GM18526 (cell line): ENCODE measurements at regions not wholly inside any gene's neighbourhood (a gene's known extent, or its start where the extent isn't known, plus 50 kb on each side); places are given as distances from the start of the nearest gene placed in this dataset.

Experiments used
- POLR2A ChIP-seq: IDR thresholded peaks from 3 replicates; pipeline ENCODE4 v1.6.1; 2011; ENCODE audit not compliant: insufficient read length; ENCODE audit errors: extremely low read depth

- no peak for TF ChIP-seq POLR2A
Measured at GRCh38 chr16:87138316-87138715, 178.9 kb downstream of the C16orf95 start.

- TF ChIP-seq POLR2A = no peak
Measured at GRCh38 chr16:87138738-87139267, 178.4 kb downstream of the C16orf95 start.

DNA sequence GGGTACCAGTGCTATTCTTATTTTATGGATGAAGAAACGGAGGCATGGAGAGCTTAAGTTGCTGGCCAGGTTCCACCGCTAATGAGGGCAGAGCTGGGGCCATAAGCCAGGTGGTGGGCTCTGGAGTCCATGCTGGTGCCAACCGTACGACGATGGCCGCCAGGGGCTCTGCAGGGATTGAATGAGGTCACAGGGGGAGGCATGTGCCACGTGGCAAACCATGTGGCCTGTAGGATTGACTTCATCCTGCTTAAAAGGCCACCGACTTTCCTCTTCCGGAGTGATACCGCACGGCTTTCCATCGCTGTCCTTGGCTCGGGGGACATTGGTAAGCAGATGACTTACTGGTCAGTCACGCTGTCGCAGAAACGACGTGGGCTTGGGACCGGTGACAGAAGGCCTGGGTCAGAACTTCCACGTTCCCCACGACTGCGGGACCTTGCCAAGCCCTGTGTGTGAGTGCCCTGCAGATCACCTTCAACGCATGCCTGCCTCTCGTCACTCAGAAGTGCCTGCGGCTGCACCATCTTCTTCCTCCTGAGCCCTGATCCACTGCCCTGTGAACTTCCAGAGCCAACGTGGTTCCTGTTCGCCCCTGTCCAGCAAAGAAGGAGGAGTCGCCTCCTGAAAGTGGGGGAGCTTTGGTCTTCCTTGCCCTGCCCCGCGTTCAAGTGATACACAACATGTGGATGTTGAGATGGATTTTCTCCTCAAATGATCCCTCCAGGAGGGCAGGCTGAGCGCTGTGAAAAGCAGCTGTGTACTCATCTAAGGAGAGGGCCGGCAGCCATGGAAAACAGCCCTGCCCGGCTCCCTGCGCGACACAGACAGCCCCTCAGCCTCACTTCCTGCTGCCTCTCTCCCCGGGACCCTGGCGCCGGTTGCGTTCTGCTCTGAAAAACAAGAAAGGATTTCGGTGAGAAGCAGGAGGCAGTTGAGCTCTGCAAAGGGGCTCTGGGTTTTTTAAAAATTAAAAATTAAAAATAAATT is 176.7 kb downstream of the C16orf95 start:
- no peak for TF ChIP-seq POLR2A

GRCh38 chr16:87141402-87141801 is 175.8 kb downstream of the C16orf95 start:
- TF ChIP-seq POLR2A = no peak

DNA sequence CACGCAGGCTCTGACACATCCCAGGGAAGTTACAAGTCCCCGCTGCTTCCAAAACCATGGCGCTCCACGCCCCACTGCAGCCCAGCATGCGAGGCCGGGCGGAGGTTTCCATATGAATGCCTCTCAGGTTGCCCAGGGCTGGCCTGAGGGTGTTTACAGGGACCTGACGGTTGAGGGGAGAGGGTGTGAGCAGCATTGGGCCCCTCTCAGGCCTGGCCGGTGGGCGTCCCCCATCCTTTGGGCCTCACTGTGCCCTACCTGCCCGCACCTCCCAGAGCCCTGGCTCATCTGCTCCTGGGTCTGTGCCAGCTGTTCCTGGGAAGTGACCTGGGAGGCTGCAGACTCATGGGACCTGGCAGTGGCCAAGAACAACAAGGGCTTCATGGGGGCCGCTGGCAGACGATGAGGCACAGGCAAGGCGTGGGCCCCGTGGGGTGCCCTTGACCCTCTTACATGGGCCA is 173.5 kb downstream of the C16orf95 start:
- no peak for TF ChIP-seq POLR2A

DNA sequence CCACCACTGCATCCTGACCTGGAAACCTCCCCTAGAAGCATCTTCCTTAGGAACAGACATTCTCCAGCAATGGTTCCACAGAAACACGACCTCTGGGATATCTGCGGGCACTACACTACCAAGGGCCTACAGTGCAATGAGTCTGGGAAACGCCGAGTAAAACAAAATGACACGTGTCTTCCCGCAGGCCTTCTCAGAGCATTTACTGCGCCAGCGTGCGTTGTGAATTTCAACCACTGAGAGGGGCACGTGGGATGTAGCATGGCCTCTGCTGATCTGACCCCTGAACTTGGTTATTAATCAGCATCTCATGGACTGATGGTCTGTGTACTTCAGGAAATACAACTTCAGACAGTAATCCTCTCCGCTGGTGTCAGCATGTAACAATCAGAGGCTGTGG is 173.0 kb downstream of the C16orf95 start:
- TF ChIP-seq POLR2A = no peak

- TF ChIP-seq POLR2A = no peak
Measured at GRCh38 chr16:87145181-87146176, 171.7 kb downstream of the C16orf95 start.

GRCh38 chr16:87146676-87147075 is 170.5 kb downstream of the C16orf95 start:
- no peak for TF ChIP-seq POLR2A

- TF ChIP-seq POLR2A = no peak
Measured at GRCh38 chr16:87149051-87149450, 168.1 kb downstream of the C16orf95 start.

DNA sequence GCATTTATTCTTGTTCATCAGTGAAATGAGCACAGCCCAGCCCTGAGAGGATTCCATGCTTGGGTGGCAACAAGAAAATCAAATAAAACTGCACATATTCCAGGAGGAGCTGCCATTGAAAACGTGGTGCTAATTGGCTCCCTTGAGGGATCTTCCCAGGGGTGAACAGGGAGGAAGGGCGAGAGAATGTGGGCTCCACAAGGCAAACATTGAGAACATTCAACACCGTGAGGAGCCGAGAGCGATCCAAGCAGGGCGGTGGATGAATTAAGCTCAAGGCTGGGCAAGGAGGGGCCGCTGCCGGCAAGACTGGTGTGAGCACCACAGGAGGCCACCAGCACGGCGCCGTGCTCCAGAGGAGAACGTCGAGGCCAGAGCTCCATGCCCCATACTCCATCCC is 166.9 kb downstream of the C16orf95 start:
- TF ChIP-seq POLR2A = no peak

DNA sequence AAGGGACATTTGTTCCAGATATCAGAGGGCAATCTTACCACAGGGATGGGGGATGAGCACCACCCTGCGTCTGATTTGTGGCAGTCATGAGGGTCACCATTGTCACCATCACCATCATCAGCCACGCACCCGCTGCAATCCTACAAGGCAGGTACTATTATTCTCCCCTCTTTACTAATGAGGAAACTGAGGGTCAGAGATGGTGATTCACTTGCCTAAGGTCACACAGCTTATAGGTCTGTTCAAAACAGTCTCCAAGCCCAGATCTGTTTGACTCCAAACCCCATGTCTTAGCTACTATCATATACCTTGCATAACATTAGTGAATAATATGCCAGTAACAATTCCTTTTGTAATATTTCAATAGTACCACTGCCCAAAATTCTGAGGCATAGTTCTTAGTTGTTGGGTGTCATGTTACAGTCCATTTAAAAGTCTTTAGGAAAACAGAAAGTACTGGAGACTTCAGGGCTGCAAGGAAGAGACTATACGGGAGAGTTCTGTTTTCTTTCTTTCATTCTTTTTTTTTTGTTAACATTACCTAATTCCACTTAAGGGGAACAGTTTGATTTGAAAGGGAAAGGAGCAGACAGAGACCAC is 166.4 kb downstream of the C16orf95 start:
- TF ChIP-seq POLR2A = no peak

GRCh38 chr16:87152221-87152755 is 164.9 kb downstream of the C16orf95 start:
- no peak for TF ChIP-seq POLR2A

GRCh38 chr16:87153326-87153725 is 163.9 kb downstream of the C16orf95 start:
- no peak for TF ChIP-seq POLR2A

DNA sequence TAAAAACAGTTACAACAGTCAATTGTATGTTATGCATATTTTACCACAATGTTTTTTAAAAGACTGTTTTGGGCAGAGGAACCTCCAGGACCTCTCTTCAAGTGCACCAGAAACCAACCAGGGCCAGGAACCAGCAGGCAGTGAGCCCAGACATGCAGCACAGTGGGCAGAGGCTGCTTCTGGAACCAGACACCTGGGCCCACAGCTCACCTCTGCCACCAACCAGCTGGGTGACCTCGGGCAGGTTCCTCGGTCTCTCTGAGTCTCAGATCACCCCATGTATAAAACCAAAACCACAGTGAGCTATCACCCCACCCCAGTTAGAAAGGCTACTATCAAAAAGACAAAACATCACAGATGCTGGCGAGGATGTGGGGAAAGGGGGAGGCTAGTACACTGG is 161.0 kb downstream of the C16orf95 start:
- TF ChIP-seq POLR2A = no peak
